Putamen (tissue), 1 donor: ENCODE measurements at regions not wholly inside any gene's neighbourhood (a gene's known extent, or its start where the extent isn't known, plus 50 kb on each side); places are given as distances from the start of the nearest gene placed in this dataset.
A peak's percentile ranks its signal among the peaks of the same experiment; 100 is the strongest.
"Not testable (repeated sequence)": the region's sequence is repeated elsewhere in the genome, so short reads cannot be mapped to it uniquely, and the experiment has no call there.

Experiments
- DNase-seq: peaks from one replicate; pipeline ENCODE4 v3.0.0-alpha.2; 2016; ENCODE audit warnings: low spot score

DNA sequence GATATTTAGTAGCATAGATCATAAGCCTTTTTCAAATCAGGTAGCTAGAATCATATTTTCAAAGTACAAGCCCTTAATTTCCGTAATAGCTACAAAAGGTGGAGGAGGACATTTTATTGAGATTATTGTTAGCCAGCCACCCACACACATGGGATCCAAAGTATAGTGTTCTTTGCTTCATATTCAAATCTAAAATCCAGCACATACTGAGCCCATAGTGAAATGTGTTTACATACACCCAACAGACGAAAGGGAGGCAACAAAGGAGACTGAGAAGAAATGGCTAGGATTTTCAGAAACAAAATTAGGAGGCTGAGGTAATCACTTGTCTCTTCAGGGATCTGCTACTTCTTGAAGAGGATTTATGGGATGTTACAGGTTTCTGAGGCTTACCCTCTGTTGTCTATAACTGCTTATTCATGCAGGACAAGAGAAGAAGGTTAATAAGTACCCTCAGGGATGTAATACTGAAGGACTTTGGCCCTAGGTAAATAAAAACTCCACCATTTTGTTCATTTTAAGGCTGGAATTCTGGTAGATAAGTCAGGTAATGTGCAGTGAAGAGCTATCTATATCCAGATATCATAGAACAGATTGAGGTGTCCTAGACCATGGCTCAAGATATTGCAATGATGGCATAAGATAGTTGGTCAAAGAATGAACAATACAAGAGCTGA is 182.1 kb downstream of the SPDYE17 start:
- not testable (repeated sequence) for DNase-seq

GRCh38 chr7:76839879-76840278 is 192.3 kb downstream of the SPDYE17 start:
- DNase-seq = not testable (repeated sequence)

DNA sequence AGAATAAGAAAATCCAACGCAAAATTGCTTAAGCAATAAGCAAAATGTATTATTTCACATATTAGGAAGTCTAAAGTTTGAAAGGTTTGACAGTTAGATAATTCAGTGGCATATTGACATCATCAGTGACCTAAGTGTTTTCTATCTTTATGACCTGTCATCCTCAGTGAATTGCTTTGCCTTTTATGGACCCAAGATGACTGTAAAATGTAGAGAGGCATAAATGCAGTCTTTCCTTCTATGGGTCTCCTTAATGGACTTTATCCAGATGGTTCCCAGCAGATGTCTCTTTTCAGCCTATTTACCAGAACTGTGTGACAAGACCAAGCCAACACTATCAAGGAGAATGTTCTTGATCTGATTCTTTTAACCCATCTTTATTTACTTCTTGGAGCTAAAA is 192.9 kb downstream of the SPDYE17 start:
- not testable (repeated sequence) for DNase-seq

GRCh38 chr7:76838357-76838756 is 193.8 kb downstream of the SPDYE17 start:
- not testable (repeated sequence) for DNase-seq

- not testable (repeated sequence) for DNase-seq
Measured at GRCh38 chr7:76829233-76829632, 202.2 kb upstream of the POMZP3 start.

DNA sequence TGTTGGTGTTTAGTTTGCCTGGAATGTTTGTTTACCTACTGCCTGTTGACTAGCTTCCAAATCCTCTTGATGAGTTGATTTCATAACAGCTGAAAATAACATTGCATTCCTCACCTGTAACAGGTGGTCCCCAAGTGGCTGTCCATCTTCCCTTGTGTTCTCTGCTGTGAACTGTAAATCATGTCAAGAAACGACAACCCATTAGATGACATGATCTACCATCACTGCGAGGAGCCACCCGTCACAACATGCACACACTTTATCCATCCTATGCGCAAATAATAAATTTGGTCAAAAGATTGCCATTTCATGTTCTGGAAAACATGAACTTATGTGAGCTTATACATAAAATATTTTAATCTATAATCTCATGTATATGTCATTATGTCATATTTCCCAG is 199.1 kb upstream of the POMZP3 start:
- DNase-seq = not testable (repeated sequence)

GRCh38 chr7:76809856-76810255 is 182.8 kb upstream of the POMZP3 start:
- DNase-seq = not testable (repeated sequence)

DNA sequence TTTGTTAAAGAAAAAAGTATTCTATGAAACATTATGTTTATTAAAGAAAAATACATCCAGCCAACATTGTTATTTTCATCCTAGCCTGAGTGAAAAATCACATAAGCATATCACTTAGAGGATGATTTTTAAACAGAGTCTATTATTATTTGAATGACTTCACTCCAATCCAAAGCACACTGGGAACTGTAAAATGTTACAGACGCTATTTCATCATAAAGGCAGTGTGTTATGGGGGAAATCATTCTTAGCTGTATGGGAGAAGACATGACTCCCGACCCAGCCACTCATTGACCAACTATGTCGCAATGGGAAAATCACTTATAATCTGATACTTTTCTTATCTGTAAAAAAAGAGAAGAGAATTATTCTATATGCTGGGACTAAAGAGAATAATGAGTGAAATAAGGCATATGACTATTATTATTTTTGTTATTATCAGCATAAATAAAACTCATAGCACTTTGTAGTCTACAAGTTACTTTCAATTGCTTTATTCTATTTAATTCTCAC is 180.6 kb upstream of the POMZP3 start:
- not testable (repeated sequence) for DNase-seq

DNA sequence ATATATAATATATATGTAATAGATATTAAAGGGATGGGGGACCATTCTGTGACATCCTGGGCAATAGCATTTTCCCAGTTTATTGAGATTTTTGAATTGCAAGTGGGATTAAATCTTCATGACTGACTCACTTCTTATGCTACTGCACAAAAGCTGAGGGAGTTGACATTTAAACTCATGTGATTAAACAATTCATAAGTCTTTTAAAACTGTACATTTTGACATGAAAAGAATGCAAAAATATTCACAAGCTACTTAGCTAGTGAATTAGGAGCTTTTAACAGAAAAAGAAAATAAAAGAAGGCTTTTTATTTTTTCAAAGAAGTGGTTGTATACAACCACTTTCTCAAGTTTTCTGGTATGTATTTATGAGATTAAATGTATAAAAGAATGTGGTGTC is 179.4 kb upstream of the POMZP3 start:
- not testable (repeated sequence) for DNase-seq

DNA sequence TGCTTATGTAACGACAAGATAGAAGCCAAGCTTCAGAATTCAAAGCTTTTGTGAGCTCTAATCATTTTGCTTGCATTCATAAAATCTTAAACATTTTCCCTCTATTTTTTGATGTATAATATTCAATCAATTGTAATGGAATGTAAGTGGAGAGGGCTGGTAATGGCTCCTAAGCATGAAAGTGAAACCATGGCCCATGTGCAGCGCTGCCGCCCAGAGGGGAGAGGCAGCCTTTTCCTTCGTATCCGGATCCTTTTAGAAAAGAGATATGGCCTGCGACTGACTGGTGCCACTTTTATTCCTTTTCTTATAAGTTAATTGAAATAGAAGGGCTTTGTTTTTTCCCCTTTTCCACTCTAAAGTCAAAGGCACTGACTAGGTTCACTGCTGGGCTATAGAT is 178.9 kb upstream of the POMZP3 start:
- DNase-seq = not testable (repeated sequence)

DNA sequence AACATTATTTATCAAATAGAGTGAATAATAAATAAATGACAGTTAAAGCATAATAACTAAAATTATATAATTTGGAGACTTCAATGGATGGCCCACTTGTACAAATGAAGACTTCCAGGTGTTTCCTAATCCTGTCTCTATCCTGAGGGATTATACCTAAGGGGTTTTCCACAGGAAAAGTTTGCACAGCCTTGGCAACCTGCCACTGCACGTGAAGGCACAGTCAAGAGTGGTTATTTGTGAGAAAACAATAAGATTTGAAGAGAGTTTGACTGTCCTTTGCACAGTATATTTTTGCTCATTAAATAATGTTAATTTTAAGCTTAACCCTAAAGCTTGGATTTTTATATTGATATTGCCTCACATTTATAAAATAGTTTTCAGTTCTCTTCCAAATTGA is 178.2 kb upstream of the POMZP3 start:
- not testable (repeated sequence) for DNase-seq

- not testable (repeated sequence) for DNase-seq
Measured at GRCh38 chr7:76797639-76798038, 170.6 kb upstream of the POMZP3 start.

DNA sequence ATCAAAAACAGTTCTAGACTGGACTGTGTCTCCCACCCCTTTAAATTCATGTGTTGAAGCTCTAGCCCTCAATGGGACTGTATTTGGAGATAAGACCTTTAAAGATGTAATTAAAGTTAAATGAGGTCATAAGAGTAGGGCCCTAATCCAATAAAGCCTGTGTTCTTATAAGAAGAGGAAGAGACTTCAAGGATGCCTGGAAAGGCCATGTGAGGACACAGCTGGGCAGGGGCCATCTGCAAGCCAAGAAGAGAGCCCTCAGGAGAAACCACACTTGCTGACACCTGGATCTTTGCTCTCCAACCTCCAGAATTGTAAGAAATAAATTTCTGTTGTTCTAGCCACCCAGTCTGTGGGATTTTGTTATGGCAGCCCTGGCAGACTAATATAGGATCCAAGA is 153.6 kb upstream of the POMZP3 start:
- not testable (repeated sequence) for DNase-seq

- peak; percentile 2 for DNase-seq
Measured at GRCh38 chr7:76774279-76774678, 147.2 kb upstream of the POMZP3 start.

GRCh38 chr7:76771980-76772379 is 144.9 kb upstream of the POMZP3 start:
- not testable (repeated sequence) for DNase-seq

- DNase-seq = not testable (repeated sequence)
Measured at GRCh38 chr7:76763977-76764376, 136.9 kb upstream of the POMZP3 start.

- DNase-seq = not testable (repeated sequence)
Measured at GRCh38 chr7:76760546-76761220, 133.6 kb upstream of the POMZP3 start.

- DNase-seq = not testable (repeated sequence)
Measured at GRCh38 chr7:76739538-76739937, 112.5 kb upstream of the POMZP3 start.

GRCh38 chr7:76736724-76737123 is 109.6 kb upstream of the POMZP3 start:
- DNase-seq = not testable (repeated sequence)

GRCh38 chr7:76736091-76736490 is 109.0 kb upstream of the POMZP3 start:
- DNase-seq = not testable (repeated sequence)

GRCh38 chr7:76735668-76736067 is 108.6 kb upstream of the POMZP3 start:
- DNase-seq = not testable (repeated sequence)

- DNase-seq = not testable (repeated sequence)
Measured at GRCh38 chr7:76728571-76728974, 101.5 kb upstream of the POMZP3 start.

DNA sequence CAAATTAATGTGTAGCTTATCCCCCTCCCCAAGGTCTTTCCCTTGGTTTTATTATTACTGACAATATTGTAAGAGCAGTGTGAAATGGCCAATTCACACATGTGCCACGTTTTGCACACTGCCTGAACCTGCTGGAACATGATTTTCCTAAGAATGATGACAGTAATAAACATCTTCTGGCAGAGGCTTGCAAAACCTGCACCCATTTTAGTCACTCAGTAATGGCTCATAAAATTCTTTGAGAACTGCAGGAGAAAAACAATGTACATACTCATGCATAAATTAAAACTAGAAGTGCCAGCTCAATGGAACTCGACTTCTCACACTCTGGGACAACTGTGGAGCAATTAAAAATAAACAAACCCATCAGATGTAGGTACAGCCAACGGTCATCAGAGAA is 96.8 kb upstream of the POMZP3 start:
- DNase-seq = not testable (repeated sequence)
